OCI-LY1 (cell line): ENCODE measurements at regions not wholly inside any gene's neighbourhood (a gene's known extent, or its start where the extent isn't known, plus 50 kb on each side); places are given as distances from the start of the nearest gene placed in this dataset.

Experiments used
- EZH2 ChIP-seq: fragments of 200-600 bp; sonication (generic), shearing (Covaris generic); IDR thresholded peaks from 2 replicates; pipeline ENCODE4 v1.8.0; 2017; ENCODE audit warnings: borderline replicate concordance, mixed run types, mild to moderate bottlenecking, antibody characterized with exemption, low read length, moderate library complexity, mixed read lengths
- TF ChIP-seq, protein P1 (sequence below): fragments of 200-600 bp; sonication (generic), shearing (Covaris generic); IDR thresholded peaks from 2 replicates; pipeline ENCODE4 v1.5.1; 2017; ENCODE audit warnings: mild to moderate bottlenecking, antibody characterized with exemption, low read length, moderate library complexity, mixed read lengths

- TF ChIP-seq, protein P1, sequence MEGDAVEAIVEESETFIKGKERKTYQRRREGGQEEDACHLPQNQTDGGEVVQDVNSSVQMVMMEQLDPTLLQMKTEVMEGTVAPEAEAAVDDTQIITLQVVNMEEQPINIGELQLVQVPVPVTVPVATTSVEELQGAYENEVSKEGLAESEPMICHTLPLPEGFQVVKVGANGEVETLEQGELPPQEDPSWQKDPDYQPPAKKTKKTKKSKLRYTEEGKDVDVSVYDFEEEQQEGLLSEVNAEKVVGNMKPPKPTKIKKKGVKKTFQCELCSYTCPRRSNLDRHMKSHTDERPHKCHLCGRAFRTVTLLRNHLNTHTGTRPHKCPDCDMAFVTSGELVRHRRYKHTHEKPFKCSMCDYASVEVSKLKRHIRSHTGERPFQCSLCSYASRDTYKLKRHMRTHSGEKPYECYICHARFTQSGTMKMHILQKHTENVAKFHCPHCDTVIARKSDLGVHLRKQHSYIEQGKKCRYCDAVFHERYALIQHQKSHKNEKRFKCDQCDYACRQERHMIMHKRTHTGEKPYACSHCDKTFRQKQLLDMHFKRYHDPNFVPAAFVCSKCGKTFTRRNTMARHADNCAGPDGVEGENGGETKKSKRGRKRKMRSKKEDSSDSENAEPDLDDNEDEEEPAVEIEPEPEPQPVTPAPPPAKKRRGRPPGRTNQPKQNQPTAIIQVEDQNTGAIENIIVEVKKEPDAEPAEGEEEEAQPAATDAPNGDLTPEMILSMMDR, result no peak
- TF ChIP-seq EZH2, result no peak
These were observed 229.5 kb upstream of the TMEFF2 start for GRCh38 chr2:192424243-192424642.
